K562 (cell line): ENCODE measurements at regions not wholly inside any gene's neighbourhood (a gene's known extent, or its start where the extent isn't known, plus 50 kb on each side); places are given as distances from the start of the nearest gene placed in this dataset.

ENCODE experiments used
- AFF1 ChIP-seq, 2 experiments: fragments of 450-650 bp; IDR thresholded peaks; 2 replicates each; pipeline ENCODE4 v1.6.1; 2018; ENCODE audit warnings: mild to moderate bottlenecking in 2 of 2, low read depth in 1 of 2; ENCODE audit not compliant: partially characterized antibody in 2 of 2
- CREB3L1 ChIP-seq: fragments of 450-650 bp; IDR thresholded peaks from 2 replicates; pipeline ENCODE4 v1.6.1; 2014; ENCODE audit warnings: low read depth, mild to moderate bottlenecking, moderate library complexity, borderline replicate concordance
- DPF2 ChIP-seq: fragments of 450-650 bp; IDR thresholded peaks from 2 replicates; pipeline ENCODE4 v1.6.1; 2016
- ELK1 ChIP-seq: sonication (generic); formaldehyde crosslinking; IDR thresholded peaks from 2 replicates; pipeline ENCODE4 v1.8.1; 2022; ENCODE audit warnings: missing genetic modification reagents
- HIVEP1 ChIP-seq: fragments of 250-450 bp; sonication (Bioruptor Pico); IDR thresholded peaks from 2 replicates; pipeline ENCODE4 v1.4.0; 2020; ENCODE audit warnings: mild to moderate bottlenecking
- SREBF2 ChIP-seq: sonication (generic); formaldehyde crosslinking; IDR thresholded peaks from 2 replicates; pipeline ENCODE4 v1.4.0; 2020; ENCODE audit warnings: mild to moderate bottlenecking, missing genetic modification reagents
- ZNF143 ChIP-seq: sonication (generic); formaldehyde crosslinking; IDR thresholded peaks from 2 replicates; pipeline ENCODE4 v1.9.0; 2022; ENCODE audit warnings: mild to moderate bottlenecking, missing genetic modification reagents
- ZNF253 ChIP-seq: fragments of 250-450 bp; sonication (Bioruptor Pico); conservative IDR thresholded peaks from 2 replicates; pipeline ENCODE4 v1.6.1; 2021; ENCODE audit warnings: mild to moderate bottlenecking

GRCh38 chr12:111121840-111122239 is 201.5 kb upstream of the MYL2 start (continued):
- TF ChIP-seq AFF1 (IDR thresholded peaks at IDR 0.05; ENCODE audit: low read depth in 1 of 2, partially characterized antibody in 2 of 2) = no peak
- TF ChIP-seq ELK1 = no peak
- no peak for TF ChIP-seq ZNF143
- TF ChIP-seq HIVEP1 (CRISPR knock-in tag) = no peak
- TF ChIP-seq SREBF2 (CRISPR knock-in tag) = no peak
- no peak for TF ChIP-seq DPF2
- no peak for TF ChIP-seq CREB3L1
- TF ChIP-seq ZNF253 (CRISPR knock-in tag) = no peak
